H1 (cell line): ENCODE measurements at regions not wholly inside any gene's neighbourhood (a gene's known extent, or its start where the extent isn't known, plus 50 kb on each side); places are given as distances from the start of the nearest gene placed in this dataset.

Experiments
- BACH1 ChIP-seq: IDR thresholded peaks from 2 replicates; pipeline ENCODE4 v1.6.1; 2012; ENCODE audit warnings: low read length, improper control_type of control experiment
- CHD7 ChIP-seq: fragments of 300-600 bp; sonication (generic); IDR thresholded peaks from 2 replicates; pipeline ENCODE4 v1.7.1; 2012; ENCODE audit warnings: low read length, moderate library complexity, mild to moderate bottlenecking, inconsistent platforms; ENCODE audit not compliant: insufficient replicate concordance
- POLR2A ChIP-seq, 2 experiments: IDR thresholded peaks; 1 replicate in 1 of 2; 2 replicates in 1 of 2; pipeline ENCODE4 v1.6.1; 2011; ENCODE audit warnings: low read depth in 2 of 2, low read length in 2 of 2, mild to moderate bottlenecking in 2 of 2; ENCODE audit errors: control extremely low read depth in 1 of 2
- POU5F1 ChIP-seq: IDR thresholded peaks from 2 replicates; pipeline ENCODE4 v1.6.1; 2011; ENCODE audit warnings: low read depth, mild to moderate bottlenecking, low read length, moderate library complexity
- RBBP5 ChIP-seq: IDR thresholded peaks from 2 replicates; pipeline ENCODE4 v1.7.1; 2012; ENCODE audit warnings: low read depth, mild to moderate bottlenecking, inconsistent platforms, low read length, moderate library complexity, borderline replicate concordance

- TF ChIP-seq CHD7 (no peak), BACH1 (no peak), POLR2A (IDR thresholded peaks at IDR 0.05; ENCODE audit: control extremely low read depth in 1 of 2, low read depth in 2 of 2, low read length in 2 of 2) (no peak), POU5F1 (no peak), RBBP5 (no peak)
Observed at GRCh38 chr6:105483492-105483891, 80.6 kb upstream of the PREP start (continued).
